H1 (cell line): ENCODE measurements at regions not wholly inside any gene's neighbourhood (a gene's known extent, or its start where the extent isn't known, plus 50 kb on each side); places are given as distances from the start of the nearest gene placed in this dataset.

ENCODE experiments used
- CTCF ChIA-PET: fragments of 300-600 bp; sonication (Branson Sonifier 250); formaldehyde crosslinking; loops from one replicate; lab custom pipeline; 2021; ENCODE audit not compliant: partially characterized antibody; lab: Charles Lee
- POLR2A ChIA-PET: fragments of 300-600 bp; sonication (Branson Sonifier 250); formaldehyde crosslinking; loops from one replicate; lab custom pipeline; 2021; ENCODE audit warnings: inconsistent platforms; ENCODE audit not compliant: partially characterized antibody; lab: Charles Lee
- DNase-seq, 2 experiments: peaks; one replicate each; pipeline versions ENCODE4 v3.0.0 to v3.0.0-alpha.2; 2010 to 2022; ENCODE audit warnings: low spot score in 2 of 2, low read depth in 1 of 2, mixed read lengths in 1 of 2
- FAIRE-seq: peaks from 2 replicates; lab custom pipeline; 2011; peaks lifted over from hg19 to GRCh38; lab: Jason Lieb, UNC
- H2AFZ ChIP-seq: 2 replicates; pipeline ENCODE4 v1.8.1; 2012; ENCODE audit warnings: low read length, inconsistent platforms
- H2AK5ac ChIP-seq: 2 replicates; pipeline ENCODE4 v1.6.1; 2013; ENCODE audit warnings: low read depth, low read length
- H2BK120ac ChIP-seq: replicated peaks from 2 replicates; pipeline ENCODE3; 2013; ENCODE audit warnings: low read depth, low read length, inconsistent platforms
- H2BK12ac ChIP-seq: 2 replicates; pipeline ENCODE4 v1.6.1; 2013; ENCODE audit warnings: low read depth, low read length
- H2BK15ac ChIP-seq: 2 replicates; pipeline ENCODE4 v1.6.1; 2013; ENCODE audit warnings: low read length
- H2BK20ac ChIP-seq: 2 replicates; pipeline ENCODE4 v1.6.1; 2013; ENCODE audit warnings: low read length
- H2BK5ac ChIP-seq: 2 replicates; pipeline ENCODE4 v1.6.1; 2013; ENCODE audit warnings: low read depth, low read length
- H3K14ac ChIP-seq: 2 replicates; pipeline ENCODE4 v1.6.1; 2013; ENCODE audit warnings: inconsistent platforms; ENCODE audit not compliant: insufficient read length
- H3K18ac ChIP-seq: 2 replicates; pipeline ENCODE4 v1.6.1; 2013; ENCODE audit warnings: low read length; ENCODE audit errors: extremely low read depth
- H3K23ac ChIP-seq: 2 replicates; pipeline ENCODE4 v1.6.1; 2013; ENCODE audit warnings: inconsistent platforms; ENCODE audit not compliant: insufficient read length
- H3K23me2 ChIP-seq: 2 replicates; pipeline ENCODE4 v1.6.1; 2013; ENCODE audit warnings: low read depth, low read length
- H3K27ac ChIP-seq: 2 replicates; pipeline ENCODE4 v1.6.1; 2011; ENCODE audit warnings: low read depth, low read length, inconsistent platforms
- H3K27me3 ChIP-seq, 4 experiments: replicated peaks in 1 of 4; 1 replicate in 1 of 4; 2 replicates in 3 of 4; pipeline versions ENCODE4 v1.6.1 to v1.8.1; 2011 to 2013; ENCODE audit warnings: low read length in 3 of 4, mild to moderate bottlenecking in 3 of 4, inconsistent platforms in 2 of 4, mixed read lengths in 2 of 4, moderate library complexity in 1 of 4; ENCODE audit not compliant: control insufficient read depth in 3 of 4, insufficient read depth in 3 of 4; ENCODE audit errors: extremely low read depth in 1 of 4
- H3K36me3 ChIP-seq, 4 experiments: 2 replicates each; pipeline versions ENCODE4 v1.6.1 to v1.8.1; 2011 to 2013; ENCODE audit warnings: mild to moderate bottlenecking in 4 of 4, low read length in 3 of 4, moderate library complexity in 2 of 4, control low read depth in 1 of 4, inconsistent platforms in 1 of 4; ENCODE audit not compliant: insufficient read depth in 4 of 4, control insufficient read depth in 2 of 4
- H3K4ac ChIP-seq: replicated peaks from 2 replicates; pipeline ENCODE3; 2013; ENCODE audit warnings: low read length, low read depth, mixed read lengths, inconsistent platforms; ENCODE audit not compliant: insufficient read length
- H3K4me1 ChIP-seq, 4 experiments: replicated peaks in 1 of 4; 1 replicate in 1 of 4; 2 replicates in 3 of 4; pipeline versions ENCODE4 v1.6.1 to v1.8.1; 2011 to 2013; ENCODE audit warnings: low read length in 3 of 4, inconsistent platforms in 2 of 4, mixed read lengths in 1 of 4; ENCODE audit not compliant: insufficient read depth in 4 of 4, control insufficient read depth in 3 of 4
- H3K4me2 ChIP-seq, 2 experiments: 2 replicates each; pipeline versions ENCODE4 v1.6.1 to v1.8.1; 2011 to 2013; ENCODE audit warnings: low read depth in 2 of 2, low read length in 2 of 2, control low read depth in 1 of 2, inconsistent platforms in 1 of 2, mild to moderate bottlenecking in 1 of 2; ENCODE audit not compliant: insufficient read depth in 1 of 2
- H3K4me3 ChIP-seq, 4 experiments: fragments of 200-600, 300-600 bp in 1 of 4; sonication (generic), shearing (Covaris generic), sonication (Bioruptor Twin) in 1 of 4; 2 replicates each; pipeline versions ENCODE4 v1.5.1 to v1.8.1; 2011 to 2016; ENCODE audit warnings: low read length in 4 of 4, low read depth in 3 of 4, control low read depth in 2 of 4, inconsistent platforms in 2 of 4, mild to moderate bottlenecking in 2 of 4, mixed read lengths in 1 of 4, moderate library complexity in 1 of 4; ENCODE audit not compliant: insufficient read depth in 2 of 4; ENCODE audit errors: extremely low read depth in 1 of 4
- H3K56ac ChIP-seq: replicated peaks from 2 replicates; pipeline ENCODE3; 2013; ENCODE audit warnings: low read depth, mild to moderate bottlenecking, mixed read lengths, low read length, inconsistent platforms; ENCODE audit not compliant: insufficient read length
- H3K79me1 ChIP-seq: 2 replicates; pipeline ENCODE4 v1.6.1; 2013; ENCODE audit warnings: low read depth, low read length, control low read depth
- H3K79me2 ChIP-seq, 2 experiments: 2 replicates each; pipeline versions ENCODE4 v1.6.1 to v1.8.1; 2012 to 2013; ENCODE audit warnings: low read length in 2 of 2, mild to moderate bottlenecking in 2 of 2, inconsistent platforms in 1 of 2; ENCODE audit not compliant: insufficient read depth in 2 of 2, control insufficient read depth in 1 of 2
- H3K9ac ChIP-seq, 4 experiments: replicated peaks in 1 of 4; 1 replicate in 1 of 4; 2 replicates in 3 of 4; pipeline versions ENCODE4 v1.6.1 to v1.8.1; 2011 to 2013; ENCODE audit warnings: low read depth in 3 of 4, low read length in 3 of 4, control low read depth in 2 of 4, mild to moderate bottlenecking in 2 of 4, moderate library complexity in 2 of 4, inconsistent platforms in 1 of 4; ENCODE audit errors: extremely low read depth in 1 of 4
- H3K9me3 ChIP-seq, 2 experiments: 2 replicates each; pipeline versions ENCODE4 v1.6.1 to v1.8.1; 2012 to 2013; ENCODE audit warnings: mild to moderate bottlenecking in 2 of 2, moderate library complexity in 2 of 2, control low read depth in 1 of 2, inconsistent platforms in 1 of 2, low read depth in 1 of 2, low read length in 1 of 2, mixed read lengths in 1 of 2; ENCODE audit not compliant: insufficient read depth in 2 of 2
- H4K20me1 ChIP-seq, 2 experiments: replicated peaks in 1 of 2; 2 replicates each; pipeline versions ENCODE3 to v1.8.1; 2011 to 2013; ENCODE audit warnings: inconsistent platforms in 2 of 2, low read length in 2 of 2, mild to moderate bottlenecking in 1 of 2; ENCODE audit not compliant: insufficient read depth in 2 of 2, control insufficient read depth in 1 of 2
- H4K5ac ChIP-seq: 2 replicates; pipeline ENCODE4 v1.6.1; 2013; ENCODE audit warnings: low read length, low read depth, mixed read lengths, inconsistent platforms; ENCODE audit not compliant: insufficient read length
- H4K8ac ChIP-seq: 2 replicates; pipeline ENCODE4 v1.8.0; 2013; ENCODE audit warnings: mild to moderate bottlenecking, moderate library complexity, low read length, inconsistent platforms; ENCODE audit not compliant: insufficient read depth; ENCODE audit errors: extremely low read depth
- H4K91ac ChIP-seq: replicated peaks from 2 replicates; pipeline ENCODE3; 2013; ENCODE audit warnings: low read length, mixed read lengths, inconsistent platforms; ENCODE audit not compliant: insufficient read length
- FOSL1 ChIP-seq: IDR thresholded peaks from 2 replicates; pipeline ENCODE4 v1.6.1; 2011; ENCODE audit warnings: mild to moderate bottlenecking, low read depth, low read length, moderate library complexity; ENCODE audit not compliant: insufficient read depth
- KDM1A ChIP-seq: fragments of 200-600, 300-600 bp; sonication (generic); IDR thresholded peaks from 2 replicates; pipeline ENCODE4 v1.7.1; 2016; ENCODE audit warnings: mild to moderate bottlenecking, low read length, borderline replicate concordance
- RBBP5 ChIP-seq: IDR thresholded peaks from 2 replicates; pipeline ENCODE4 v1.7.1; 2012; ENCODE audit warnings: low read depth, mild to moderate bottlenecking, inconsistent platforms, low read length, moderate library complexity, borderline replicate concordance
- WGBS, 2 experiments: shearing (Covaris generic) in 1 of 2; methylation state at CpG; one replicate each; pipeline versions ENCODE4 v1.1.6 to v1.1.7; 2013 to 2015; ENCODE audit warnings: low lambda C conversion rate in 2 of 2, mixed read lengths in 2 of 2, inconsistent platforms in 1 of 2, low coverage in 1 of 2, missing lambda C conversion rate in 1 of 2; ENCODE audit not compliant: insufficient replicate concordance in 2 of 2, insufficient coverage in 1 of 2, insufficient read length in 1 of 2; ENCODE audit errors: extremely low coverage in 1 of 2, missing lambda C conversion rate in 1 of 2; 5-methylcytosine and 5-hydroxymethylcytosine counted together

DNA sequence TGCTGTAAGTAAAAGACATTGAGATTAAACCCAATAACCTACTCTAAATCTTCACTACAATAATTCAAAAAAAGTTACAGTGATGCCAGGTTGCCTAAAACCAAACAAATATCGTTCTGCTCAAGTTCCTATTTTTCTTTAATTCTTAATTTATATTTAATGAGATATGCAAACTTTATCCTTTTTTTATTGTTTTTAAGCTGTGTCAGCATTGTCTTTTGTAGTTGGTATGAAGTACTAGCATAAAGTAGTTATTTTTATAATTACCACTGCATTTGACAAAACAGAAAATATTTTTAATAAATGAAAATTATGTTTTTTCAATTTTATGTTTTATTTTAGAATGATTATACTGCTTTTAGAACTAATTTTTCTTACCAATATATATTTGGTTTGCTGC is 1431.1 kb upstream of the PCDH7 start:
- Histone ChIP-seq H2BK20ac (no peak overlapping the region), H3K9ac (no peak overlapping the region), H4K5ac (no peak overlapping the region), H3K79me1 (no peaks in the 10 kb centered on the region), H3K18ac (no peak overlapping the region), H2BK5ac (no peak overlapping the region), H3K4me2 (no peak overlapping the region), H3K79me2 (no peaks in the 10 kb centered on the region), H3K14ac (no peak overlapping the region), H3K4ac (no peak overlapping the region), H3K23me2 (no peaks in the 10 kb centered on the region), H3K56ac (no peak overlapping the region), H3K4me1 (no peaks in the 10 kb centered on the region), H3K36me3 (no peaks in the 10 kb centered on the region), H3K27me3 (no peaks in the 10 kb centered on the region), H4K20me1 (no peaks in the 10 kb centered on the region), H2BK12ac (no peak overlapping the region), H4K91ac (no peak overlapping the region), H3K9me3 (no peaks in the 10 kb centered on the region), H3K23ac (no peak overlapping the region), H3K27ac (no peak overlapping the region), H3K4me3 (no peak overlapping the region), H4K8ac (no peak overlapping the region), H2BK120ac (no peak overlapping the region), H2BK15ac (no peak overlapping the region), H2AFZ (no peak overlapping the region), H2AK5ac (no peak overlapping the region)
- ChIA-PET POLR2A (no interaction called here), CTCF (no interaction called here)
- FAIRE-seq: no peak
- DNase-seq: no peak
- 85% methylated on average over 1 of the region's 1 CpG; no CpG with 5 or more reads in 1 of the 2 experiments for WGBS, 2 experiments
- no peak for TF ChIP-seq FOSL1
- no peak for TF ChIP-seq KDM1A
- no peak for TF ChIP-seq RBBP5
